SK-N-SH treated with all-trans-retinoic acid at 6 μM for 48 hours (cell line): ENCODE measurements at regions not wholly inside any gene's neighbourhood (a gene's known extent, or its start where the extent isn't known, plus 50 kb on each side); places are given as distances from the start of the nearest gene placed in this dataset.

Source experiments
- ATAC-seq: fragments of 200-7000 bp; cut with Tn5 transposase; 3 replicates; pipeline ENCODE4 v1.9.1; 2020; ENCODE audit warnings: mild to moderate bottlenecking, moderate library complexity
- ARNTL ChIP-seq: fragments of 450-650 bp; formaldehyde crosslinking; IDR thresholded peaks from 2 replicates; pipeline ENCODE4 v1.5.0; 2020; ENCODE audit warnings: low read depth, mild to moderate bottlenecking, moderate library complexity, borderline replicate concordance
- BACH2 ChIP-seq: fragments of 250-450 bp; sonication (Bioruptor Pico); IDR thresholded peaks from 2 replicates; pipeline ENCODE4 v1.9.0; 2021; ENCODE audit warnings: mild to moderate bottlenecking, borderline replicate concordance
- ESRRG ChIP-seq: fragments of 250-450 bp; sonication (Bioruptor Pico); IDR thresholded peaks from 2 replicates; pipeline ENCODE4 v1.6.1; 2021; ENCODE audit warnings: mild to moderate bottlenecking
- GLIS3 ChIP-seq: fragments of 250-450 bp; sonication (Bioruptor Pico); IDR thresholded peaks from 2 replicates; pipeline ENCODE4 v1.5.0; 2020; ENCODE audit warnings: mild to moderate bottlenecking, moderate library complexity
- ISL1 ChIP-seq: fragments of 250-450 bp; sonication (Bioruptor Pico); IDR thresholded peaks from 2 replicates; pipeline ENCODE4 v2.1.2; 2022; ENCODE audit warnings: mild to moderate bottlenecking, moderate library complexity
- OSR1 ChIP-seq: fragments of 250-450 bp; sonication (Bioruptor Pico); IDR thresholded peaks from 2 replicates; pipeline ENCODE4 v1.8.0; 2022; ENCODE audit warnings: moderate library complexity, mild to moderate bottlenecking, inconsistent platforms
- PPARA ChIP-seq: fragments of 250-450 bp; sonication (Bioruptor Pico); IDR thresholded peaks from 2 replicates; pipeline ENCODE4 v1.5.0; 2020; ENCODE audit warnings: mild to moderate bottlenecking, borderline replicate concordance
- SNAI2 ChIP-seq: fragments of 250-450 bp; sonication (Bioruptor Pico); IDR thresholded peaks from 2 replicates; pipeline ENCODE4 v1.5.0; 2020; ENCODE audit warnings: mild to moderate bottlenecking, moderate library complexity
- TCF4 ChIP-seq: fragments of 250-450 bp; sonication (Bioruptor Pico); IDR thresholded peaks from 2 replicates; pipeline ENCODE4 v1.8.0; 2021; ENCODE audit warnings: mild to moderate bottlenecking, moderate library complexity, borderline replicate concordance
- ZC3H10 ChIP-seq: fragments of 250-450 bp; sonication (Bioruptor Pico); IDR thresholded peaks from 2 replicates; pipeline ENCODE4 v1.5.1; 2021; ENCODE audit warnings: mild to moderate bottlenecking, moderate library complexity
- ZFP30 ChIP-seq: fragments of 450-650 bp; formaldehyde crosslinking; IDR thresholded peaks from 2 replicates; pipeline ENCODE4 v1.5.0; 2022; ENCODE audit warnings: mild to moderate bottlenecking, moderate library complexity
- ZNF565 ChIP-seq: fragments of 450-650 bp; formaldehyde crosslinking; conservative IDR thresholded peaks from 2 replicates; pipeline ENCODE4 v1.5.0; 2020; ENCODE audit warnings: low read depth, mild to moderate bottlenecking, moderate library complexity
- ZNF70 ChIP-seq: fragments of 450-650 bp; formaldehyde crosslinking; IDR thresholded peaks from 2 replicates; pipeline ENCODE4 v1.5.0; 2020; ENCODE audit warnings: mild to moderate bottlenecking, moderate library complexity
- ZNF8 ChIP-seq: fragments of 450-650 bp; formaldehyde crosslinking; IDR thresholded peaks from 2 replicates; pipeline ENCODE4 v1.5.0; 2020; ENCODE audit warnings: mild to moderate bottlenecking, moderate library complexity
- TF ChIP-seq, protein P1 (sequence below): fragments of 250-450 bp; sonication (Bioruptor Pico); IDR thresholded peaks from 2 replicates; pipeline ENCODE4 v1.5.0; 2020; ENCODE audit warnings: mild to moderate bottlenecking, moderate library complexity
- TF ChIP-seq, protein P2 (sequence below): fragments of 250-450 bp; sonication (Bioruptor Pico); IDR thresholded peaks from 2 replicates; pipeline ENCODE4 v1.5.1; 2020; ENCODE audit warnings: low read depth, mild to moderate bottlenecking, moderate library complexity
- TF ChIP-seq, protein P3 (sequence below): fragments of 250-450 bp; sonication (Bioruptor Pico); IDR thresholded peaks from 2 replicates; pipeline ENCODE4 v1.8.0; 2020; ENCODE audit warnings: mild to moderate bottlenecking, moderate library complexity, borderline replicate concordance
- TF ChIP-seq, protein P4 (sequence below): fragments of 250-450 bp; sonication (Bioruptor Pico); IDR thresholded peaks from 2 replicates; pipeline ENCODE4 v1.5.1; 2021; ENCODE audit warnings: mild to moderate bottlenecking, moderate library complexity
- TF ChIP-seq, protein P5 (sequence below): fragments of 250-450 bp; sonication (Bioruptor Pico); IDR thresholded peaks from 2 replicates; pipeline ENCODE4 v1.8.0; 2021; ENCODE audit warnings: low read depth, mild to moderate bottlenecking, moderate library complexity, borderline replicate concordance

DNA sequence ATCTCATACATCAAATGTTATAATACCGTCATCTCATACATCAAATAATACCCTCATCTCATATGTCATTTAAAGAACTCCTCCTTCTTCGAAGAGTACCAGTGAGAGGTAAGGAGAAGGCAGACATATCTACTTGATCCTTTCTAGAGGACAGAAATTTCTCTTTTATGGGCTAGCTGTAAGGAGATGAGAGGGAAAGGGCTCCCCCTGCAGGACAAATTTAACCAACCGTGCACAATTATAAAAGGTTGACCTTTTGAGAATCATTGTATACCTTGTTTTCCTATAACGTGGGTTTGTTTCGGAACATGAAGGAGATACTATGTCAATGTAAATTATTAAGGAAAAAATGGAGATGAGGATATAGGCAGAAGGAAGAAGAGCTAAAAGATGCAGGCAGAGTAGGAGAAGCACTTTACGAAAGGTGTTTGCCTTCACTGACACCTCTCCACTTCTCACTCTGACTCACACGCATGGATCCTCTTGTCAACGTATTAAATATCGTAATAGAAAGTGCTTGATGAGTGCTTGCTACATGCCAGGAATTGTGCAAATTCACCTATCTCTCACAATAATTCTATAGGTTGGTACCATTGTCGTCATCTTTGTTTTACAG, 465.9 kb upstream of the ERCC4 start:
- no peak for ATAC-seq
- TF ChIP-seq, protein P1, sequence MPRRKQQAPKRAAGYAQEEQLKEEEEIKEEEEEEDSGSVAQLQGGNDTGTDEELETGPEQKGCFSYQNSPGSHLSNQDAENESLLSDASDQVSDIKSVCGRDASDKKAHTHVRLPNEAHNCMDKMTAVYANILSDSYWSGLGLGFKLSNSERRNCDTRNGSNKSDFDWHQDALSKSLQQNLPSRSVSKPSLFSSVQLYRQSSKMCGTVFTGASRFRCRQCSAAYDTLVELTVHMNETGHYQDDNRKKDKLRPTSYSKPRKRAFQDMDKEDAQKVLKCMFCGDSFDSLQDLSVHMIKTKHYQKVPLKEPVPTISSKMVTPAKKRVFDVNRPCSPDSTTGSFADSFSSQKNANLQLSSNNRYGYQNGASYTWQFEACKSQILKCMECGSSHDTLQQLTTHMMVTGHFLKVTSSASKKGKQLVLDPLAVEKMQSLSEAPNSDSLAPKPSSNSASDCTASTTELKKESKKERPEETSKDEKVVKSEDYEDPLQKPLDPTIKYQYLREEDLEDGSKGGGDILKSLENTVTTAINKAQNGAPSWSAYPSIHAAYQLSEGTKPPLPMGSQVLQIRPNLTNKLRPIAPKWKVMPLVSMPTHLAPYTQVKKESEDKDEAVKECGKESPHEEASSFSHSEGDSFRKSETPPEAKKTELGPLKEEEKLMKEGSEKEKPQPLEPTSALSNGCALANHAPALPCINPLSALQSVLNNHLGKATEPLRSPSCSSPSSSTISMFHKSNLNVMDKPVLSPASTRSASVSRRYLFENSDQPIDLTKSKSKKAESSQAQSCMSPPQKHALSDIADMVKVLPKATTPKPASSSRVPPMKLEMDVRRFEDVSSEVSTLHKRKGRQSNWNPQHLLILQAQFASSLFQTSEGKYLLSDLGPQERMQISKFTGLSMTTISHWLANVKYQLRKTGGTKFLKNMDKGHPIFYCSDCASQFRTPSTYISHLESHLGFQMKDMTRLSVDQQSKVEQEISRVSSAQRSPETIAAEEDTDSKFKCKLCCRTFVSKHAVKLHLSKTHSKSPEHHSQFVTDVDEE (CRISPR knock-in tag), result no peak
- TF ChIP-seq, protein P2, sequence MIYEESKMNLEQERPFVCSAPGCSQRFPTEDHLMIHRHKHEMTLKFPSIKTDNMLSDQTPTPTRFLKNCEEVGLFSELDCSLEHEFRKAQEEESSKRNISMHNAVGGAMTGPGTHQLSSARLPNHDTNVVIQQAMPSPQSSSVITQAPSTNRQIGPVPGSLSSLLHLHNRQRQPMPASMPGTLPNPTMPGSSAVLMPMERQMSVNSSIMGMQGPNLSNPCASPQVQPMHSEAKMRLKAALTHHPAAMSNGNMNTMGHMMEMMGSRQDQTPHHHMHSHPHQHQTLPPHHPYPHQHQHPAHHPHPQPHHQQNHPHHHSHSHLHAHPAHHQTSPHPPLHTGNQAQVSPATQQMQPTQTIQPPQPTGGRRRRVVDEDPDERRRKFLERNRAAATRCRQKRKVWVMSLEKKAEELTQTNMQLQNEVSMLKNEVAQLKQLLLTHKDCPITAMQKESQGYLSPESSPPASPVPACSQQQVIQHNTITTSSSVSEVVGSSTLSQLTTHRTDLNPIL (CRISPR knock-in tag), result no peak
- TF ChIP-seq, protein P3, sequence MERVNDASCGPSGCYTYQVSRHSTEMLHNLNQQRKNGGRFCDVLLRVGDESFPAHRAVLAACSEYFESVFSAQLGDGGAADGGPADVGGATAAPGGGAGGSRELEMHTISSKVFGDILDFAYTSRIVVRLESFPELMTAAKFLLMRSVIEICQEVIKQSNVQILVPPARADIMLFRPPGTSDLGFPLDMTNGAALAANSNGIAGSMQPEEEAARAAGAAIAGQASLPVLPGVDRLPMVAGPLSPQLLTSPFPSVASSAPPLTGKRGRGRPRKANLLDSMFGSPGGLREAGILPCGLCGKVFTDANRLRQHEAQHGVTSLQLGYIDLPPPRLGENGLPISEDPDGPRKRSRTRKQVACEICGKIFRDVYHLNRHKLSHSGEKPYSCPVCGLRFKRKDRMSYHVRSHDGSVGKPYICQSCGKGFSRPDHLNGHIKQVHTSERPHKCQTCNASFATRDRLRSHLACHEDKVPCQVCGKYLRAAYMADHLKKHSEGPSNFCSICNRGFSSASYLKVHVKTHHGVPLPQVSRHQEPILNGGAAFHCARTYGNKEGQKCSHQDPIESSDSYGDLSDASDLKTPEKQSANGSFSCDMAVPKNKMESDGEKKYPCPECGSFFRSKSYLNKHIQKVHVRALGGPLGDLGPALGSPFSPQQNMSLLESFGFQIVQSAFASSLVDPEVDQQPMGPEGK (CRISPR knock-in tag), result no peak
- TF ChIP-seq ZNF8 (no peak), BACH2 (CRISPR knock-in tag) (no peak), ZNF565 (CRISPR knock-in tag) (no peak), ARNTL (no peak), ZC3H10 (CRISPR knock-in tag) (no peak), ZNF70 (CRISPR knock-in tag) (no peak), GLIS3 (CRISPR knock-in tag) (no peak), ESRRG (CRISPR knock-in tag) (no peak), PPARA (CRISPR knock-in tag) (no peak), ISL1 (CRISPR knock-in tag) (no peak), SNAI2 (CRISPR knock-in tag) (no peak), ZFP30 (CRISPR knock-in tag) (no peak)
- TF ChIP-seq, protein P4, sequence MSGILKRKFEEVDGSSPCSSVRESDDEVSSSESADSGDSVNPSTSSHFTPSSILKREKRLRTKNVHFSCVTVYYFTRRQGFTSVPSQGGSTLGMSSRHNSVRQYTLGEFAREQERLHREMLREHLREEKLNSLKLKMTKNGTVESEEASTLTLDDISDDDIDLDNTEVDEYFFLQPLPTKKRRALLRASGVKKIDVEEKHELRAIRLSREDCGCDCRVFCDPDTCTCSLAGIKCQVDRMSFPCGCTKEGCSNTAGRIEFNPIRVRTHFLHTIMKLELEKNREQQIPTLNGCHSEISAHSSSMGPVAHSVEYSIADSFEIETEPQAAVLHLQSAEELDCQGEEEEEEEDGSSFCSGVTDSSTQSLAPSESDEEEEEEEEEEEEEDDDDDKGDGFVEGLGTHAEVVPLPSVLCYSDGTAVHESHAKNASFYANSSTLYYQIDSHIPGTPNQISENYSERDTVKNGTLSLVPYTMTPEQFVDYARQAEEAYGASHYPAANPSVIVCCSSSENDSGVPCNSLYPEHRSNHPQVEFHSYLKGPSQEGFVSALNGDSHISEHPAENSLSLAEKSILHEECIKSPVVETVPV (CRISPR knock-in tag), result no peak

DNA sequence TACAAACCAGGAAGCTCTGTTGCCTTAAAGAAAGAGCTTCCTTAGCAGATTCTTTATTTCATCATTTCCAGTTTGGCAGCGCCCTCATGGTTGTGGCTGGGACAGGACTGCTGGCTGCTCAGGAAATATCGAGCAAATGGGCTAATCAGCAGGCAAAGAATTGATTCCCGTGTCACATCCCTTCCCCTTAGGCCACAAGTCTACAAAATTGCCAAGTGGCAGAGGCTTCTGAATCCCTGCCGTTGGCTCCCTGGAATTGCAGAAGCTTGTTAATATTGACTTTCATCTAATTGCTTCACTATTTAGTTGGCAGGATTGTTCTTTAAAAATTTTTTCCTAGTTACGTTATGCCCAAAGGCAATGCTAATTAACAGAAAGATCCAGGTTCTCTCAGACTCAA, 456.3 kb upstream of the ERCC4 start:
- TF ChIP-seq ESRRG (CRISPR knock-in tag), result no peak
- no peak for TF ChIP-seq PPARA (CRISPR knock-in tag)
- TF ChIP-seq, protein P2 (CRISPR knock-in tag), result no peak
- ATAC-seq, result no peak

DNA sequence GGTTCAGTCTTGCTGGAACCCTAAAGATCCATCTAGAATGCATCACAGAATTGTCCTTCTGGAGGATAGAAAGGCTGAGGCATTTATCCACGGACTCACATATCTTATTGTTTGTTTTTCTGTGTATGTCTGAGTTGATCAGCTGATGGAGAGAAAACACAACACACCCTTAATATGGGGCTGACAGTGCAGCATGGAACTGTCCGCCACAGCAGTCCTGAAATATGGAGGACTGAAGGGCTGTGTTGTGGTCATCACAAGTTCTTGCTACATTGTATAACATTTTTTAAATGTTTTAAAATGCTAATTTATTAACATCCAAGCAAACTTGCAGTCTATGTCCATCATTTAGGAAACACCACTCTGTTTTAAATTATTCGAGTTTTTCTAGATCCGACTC, 448.9 kb upstream of the ERCC4 start:
- TF ChIP-seq TCF4 (CRISPR knock-in tag) (no peak), OSR1 (CRISPR knock-in tag) (no peak), ZNF70 (CRISPR knock-in tag) (no peak), ZFP30 (CRISPR knock-in tag) (no peak)
- TF ChIP-seq, protein P5, sequence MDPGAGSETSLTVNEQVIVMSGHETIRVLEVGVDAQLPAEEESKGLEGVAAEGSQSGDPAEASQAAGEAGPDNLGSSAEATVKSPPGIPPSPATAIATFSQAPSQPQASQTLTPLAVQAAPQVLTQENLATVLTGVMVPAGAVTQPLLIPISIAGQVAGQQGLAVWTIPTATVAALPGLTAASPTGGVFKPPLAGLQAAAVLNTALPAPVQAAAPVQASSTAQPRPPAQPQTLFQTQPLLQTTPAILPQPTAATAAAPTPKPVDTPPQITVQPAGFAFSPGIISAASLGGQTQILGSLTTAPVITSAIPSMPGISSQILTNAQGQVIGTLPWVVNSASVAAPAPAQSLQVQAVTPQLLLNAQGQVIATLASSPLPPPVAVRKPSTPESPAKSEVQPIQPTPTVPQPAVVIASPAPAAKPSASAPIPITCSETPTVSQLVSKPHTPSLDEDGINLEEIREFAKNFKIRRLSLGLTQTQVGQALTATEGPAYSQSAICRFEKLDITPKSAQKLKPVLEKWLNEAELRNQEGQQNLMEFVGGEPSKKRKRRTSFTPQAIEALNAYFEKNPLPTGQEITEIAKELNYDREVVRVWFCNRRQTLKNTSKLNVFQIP, result no peak
- TF ChIP-seq, protein P4 (CRISPR knock-in tag), result no peak
- no peak for ATAC-seq
